ENCODE measurements at regions not wholly inside any gene's neighbourhood (a gene's known extent, or its start where the extent isn't known, plus 50 kb on each side); places are given as distances from the start of the nearest gene placed in this dataset.

DNA sequence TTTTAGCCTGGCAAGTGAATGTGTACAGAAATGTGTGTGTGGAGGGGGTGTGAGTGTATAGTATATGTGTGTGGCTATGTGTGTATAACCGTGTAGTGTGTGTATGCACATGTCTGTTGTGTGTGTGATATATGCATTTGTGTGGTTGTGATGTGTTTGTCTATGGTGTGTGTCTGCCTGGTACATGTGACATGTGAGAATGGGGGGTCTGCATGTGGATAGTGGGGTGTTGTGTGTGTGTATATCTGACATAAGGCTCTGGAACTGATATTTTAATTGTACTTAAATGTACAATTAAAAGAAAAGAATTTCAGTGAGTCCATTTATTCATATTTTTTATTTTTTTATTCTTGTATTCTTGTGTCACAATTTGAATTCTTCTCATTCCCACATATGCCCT is 57.2 kb upstream of the CNR1 start:
- no peak for FAIRE-seq

- FAIRE-seq, result no peak
Measured at GRCh38 chr6:88220493-88220892, 54.3 kb upstream of the CNR1 start.

- no peak for FAIRE-seq
Measured at GRCh38 chr6:88216182-88216581, 50.0 kb upstream of the CNR1 start.

Measured in A204.1 (cell line).